Astrocyte (in vitro differentiated cells and primary cell): ENCODE measurements at regions not wholly inside any gene's neighbourhood (a gene's known extent, or its start where the extent isn't known, plus 50 kb on each side); places are given as distances from the start of the nearest gene placed in this dataset.

ENCODE experiments used
- DNase-seq: peaks from one replicate; pipeline ENCODE4 v3.0.0-alpha.2; 2010; ENCODE audit warnings: low read depth
- FAIRE-seq: peaks from 2 replicates; lab custom pipeline; 2011; peaks lifted over from hg19 to GRCh38; lab: Jason Lieb, UNC
- H2AFZ ChIP-seq: 2 replicates; pipeline ENCODE4 v1.6.0; 2012; ENCODE audit warnings: low read depth, low read length, inconsistent platforms
- H3K27ac ChIP-seq: 2 replicates; pipeline ENCODE4 v1.5.1; 2011; ENCODE audit warnings: low read depth, low read length, inconsistent platforms
- H3K27me3 ChIP-seq: 2 replicates; pipeline ENCODE4 v1.6.0; 2011; ENCODE audit warnings: low read length, inconsistent platforms; ENCODE audit not compliant: insufficient read depth
- H3K36me3 ChIP-seq: 2 replicates; pipeline ENCODE4 v1.5.1; 2011; ENCODE audit warnings: low read length, inconsistent platforms; ENCODE audit not compliant: insufficient read depth
- H3K4me1 ChIP-seq: 2 replicates; pipeline ENCODE4 v1.5.1; 2011; ENCODE audit warnings: low read length, inconsistent platforms; ENCODE audit not compliant: insufficient read depth
- H3K4me2 ChIP-seq: 2 replicates; pipeline ENCODE4 v1.6.0; 2012; ENCODE audit warnings: low read length, inconsistent platforms
- H3K4me3 ChIP-seq: 2 replicates; pipeline ENCODE4 v1.5.1; 2011; ENCODE audit warnings: low read depth, mild to moderate bottlenecking, low read length, inconsistent platforms; ENCODE audit not compliant: insufficient read depth
- H3K79me2 ChIP-seq: 2 replicates; pipeline ENCODE4 v1.6.0; 2012; ENCODE audit warnings: mild to moderate bottlenecking, low read length, inconsistent platforms; ENCODE audit not compliant: insufficient read depth
- H3K9ac ChIP-seq: 2 replicates; pipeline ENCODE4 v1.6.0; 2012; ENCODE audit warnings: mild to moderate bottlenecking, low read length, inconsistent platforms
- H3K9me3 ChIP-seq: 2 replicates; pipeline ENCODE4 v1.5.1; 2012; ENCODE audit warnings: low read depth, mild to moderate bottlenecking, low read length, inconsistent platforms; ENCODE audit not compliant: insufficient read depth
- H4K20me1 ChIP-seq: 2 replicates; pipeline ENCODE4 v1.6.0; 2012; ENCODE audit warnings: low read length, inconsistent platforms; ENCODE audit not compliant: insufficient read depth
- H3K27ac Mint-ChIP-seq: one replicate; pipeline ENCODE4 v1.8.0; 2021; ENCODE audit warnings: mild to moderate bottlenecking, mixed read lengths; ENCODE audit not compliant: unreplicated experiment
- H3K27me3 Mint-ChIP-seq: one replicate; pipeline ENCODE4 v1.8.0; 2021; ENCODE audit warnings: low read depth, mixed read lengths; ENCODE audit not compliant: unreplicated experiment
- H3K36me3 Mint-ChIP-seq: one replicate; pipeline ENCODE4 v1.8.0; 2021; ENCODE audit warnings: low read depth, mixed read lengths; ENCODE audit not compliant: unreplicated experiment
- H3K4me1 Mint-ChIP-seq: one replicate; pipeline ENCODE4 v1.8.0; 2021; ENCODE audit warnings: low read depth, mixed read lengths; ENCODE audit not compliant: unreplicated experiment
- H3K4me3 Mint-ChIP-seq: one replicate; pipeline ENCODE4 v1.8.0; 2021; ENCODE audit warnings: mild to moderate bottlenecking, moderate library complexity, mixed read lengths; ENCODE audit not compliant: unreplicated experiment
- H3K9me3 Mint-ChIP-seq: one replicate; pipeline ENCODE4 v1.8.0; 2021; ENCODE audit warnings: mild to moderate bottlenecking, mixed read lengths; ENCODE audit not compliant: unreplicated experiment
- CTCF ChIP-seq: IDR thresholded peaks from 2 replicates; pipeline ENCODE4 v1.5.1; 2011; ENCODE audit warnings: low read depth, mild to moderate bottlenecking, inconsistent platforms, low read length, moderate library complexity; ENCODE audit not compliant: insufficient read depth
- EZH2 ChIP-seq: IDR thresholded peaks from 2 replicates; pipeline ENCODE4 v1.6.1; 2012; ENCODE audit warnings: mild to moderate bottlenecking, low read length, inconsistent platforms; ENCODE audit not compliant: insufficient read depth

DNA sequence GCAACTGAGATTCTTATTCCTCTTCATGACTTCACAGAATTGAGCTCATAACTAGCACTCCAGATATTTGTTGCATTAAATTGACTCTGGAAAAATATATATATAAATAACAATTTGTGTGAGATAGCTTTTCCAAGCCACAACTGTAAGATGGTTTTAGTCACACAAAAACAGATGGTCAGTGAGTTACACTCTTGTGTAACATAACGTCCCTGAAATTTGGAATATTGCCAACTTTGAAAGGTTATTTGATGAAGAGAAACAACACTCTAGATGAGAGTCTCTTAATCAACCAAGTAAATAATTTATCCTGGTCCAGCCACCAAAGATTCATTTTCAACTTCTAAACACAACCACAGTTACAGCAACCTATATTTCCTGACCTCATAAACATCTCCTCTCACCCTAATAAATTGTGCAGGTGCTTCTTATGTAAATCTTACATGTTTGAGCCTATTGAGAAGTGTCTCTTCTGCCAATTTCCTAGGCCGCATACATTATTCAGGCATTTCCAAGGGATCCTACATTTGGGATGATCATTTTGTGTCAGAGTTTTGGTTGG, 84.9 kb upstream of the ACP3 start:
- H3K27ac ChIP-seq = peak overlapping the region; percentile 35
- peak; percentile 2 for DNase-seq
- H3K4me1 ChIP-seq = no peaks in the 10 kb centered on the region
- H3K36me3 Mint-ChIP-seq = no peaks in the 10 kb centered on the region
- H3K9me3 ChIP-seq = no peaks in the 10 kb centered on the region
- H3K36me3 ChIP-seq = no peaks in the 10 kb centered on the region
- no peak for FAIRE-seq
- TF ChIP-seq EZH2 (no peak), CTCF (no peak)
- H3K4me1 Mint-ChIP-seq = peaks cover 3% of the 10 kb centered on the region
- H2AFZ ChIP-seq = no peak overlapping the region
- no peaks in the 10 kb centered on the region for H4K20me1 ChIP-seq
- H3K9ac ChIP-seq = no peak overlapping the region
- H3K27ac Mint-ChIP-seq = no peak overlapping the region
- H3K4me2 ChIP-seq = peak overlapping the region; percentile 37
- H3K27me3 ChIP-seq = no peaks in the 10 kb centered on the region
- no peaks in the 10 kb centered on the region for H3K27me3 Mint-ChIP-seq
- no peak overlapping the region for H3K4me3 ChIP-seq
- no peaks in the 10 kb centered on the region for H3K79me2 ChIP-seq
- H3K9me3 Mint-ChIP-seq = no peaks in the 10 kb centered on the region
- H3K4me3 Mint-ChIP-seq = no peak overlapping the region

DNA sequence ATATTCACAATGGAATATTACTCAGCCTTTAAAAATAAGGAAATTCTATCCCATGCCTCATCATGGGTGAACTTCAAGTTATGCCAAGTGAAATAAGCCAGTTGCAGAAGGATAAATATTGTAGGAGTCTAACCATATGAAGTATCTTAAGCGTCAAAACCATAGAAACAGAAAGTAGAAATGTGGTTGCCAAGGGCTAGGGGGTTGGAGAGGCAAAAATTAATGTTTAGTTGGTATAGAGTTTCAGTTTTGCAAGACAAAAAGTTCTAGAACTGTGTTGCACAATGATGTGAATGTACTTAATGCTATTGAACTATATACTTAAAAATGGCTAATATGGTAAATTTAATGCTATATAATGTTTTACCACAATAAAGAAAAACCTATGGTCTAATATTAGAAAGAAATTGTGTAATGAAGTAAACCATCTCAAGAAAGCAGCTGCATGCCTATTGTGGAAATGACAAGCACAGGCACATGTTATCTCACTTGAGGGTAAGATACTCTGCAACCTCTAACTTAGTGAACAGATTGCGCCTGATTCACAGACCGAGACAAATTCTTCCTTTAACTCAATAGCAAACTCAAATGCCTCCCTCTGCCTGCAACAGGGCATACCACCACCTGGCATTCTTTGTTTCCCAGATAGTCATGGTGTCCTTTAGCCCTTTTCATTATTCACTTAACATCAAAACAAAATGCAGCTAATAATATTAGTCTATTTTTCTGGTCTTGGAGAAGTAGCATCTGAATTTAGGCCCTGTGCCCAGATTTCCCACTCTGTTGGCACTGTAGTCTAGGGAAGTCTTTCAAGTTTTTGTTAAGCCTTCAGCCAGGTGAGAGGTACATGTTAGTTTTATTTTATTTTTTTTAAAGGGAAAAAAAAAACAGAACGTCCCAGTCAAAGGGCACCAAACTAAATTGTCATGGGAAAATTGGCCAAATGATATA, 80.2 kb upstream of the ACP3 start:
- DNase-seq (no peak), FAIRE-seq (no peak)
- no peaks in the 10 kb centered on the region for H3K36me3 ChIP-seq
- no peak overlapping the region for H3K4me3 Mint-ChIP-seq
- no peaks in the 10 kb centered on the region for H3K4me1 ChIP-seq
- H3K36me3 Mint-ChIP-seq = no peaks in the 10 kb centered on the region
- H3K9me3 Mint-ChIP-seq = peaks cover 1% of the 10 kb centered on the region
- no peak overlapping the region for H2AFZ ChIP-seq
- H3K4me3 ChIP-seq = no peak overlapping the region
- no peak overlapping the region for H3K27ac Mint-ChIP-seq
- no peaks in the 10 kb centered on the region for H3K79me2 ChIP-seq
- peaks cover under 1% of the 10 kb centered on the region for H3K4me1 Mint-ChIP-seq
- no peak overlapping the region for H3K9ac ChIP-seq
- H4K20me1 ChIP-seq = no peaks in the 10 kb centered on the region
- H3K9me3 ChIP-seq = no peaks in the 10 kb centered on the region
- TF ChIP-seq EZH2 (no peak), CTCF (no peak)
- H3K4me2 ChIP-seq = no peak overlapping the region
- no peak overlapping the region for H3K27ac ChIP-seq
- H3K27me3 Mint-ChIP-seq = no peaks in the 10 kb centered on the region
- no peaks in the 10 kb centered on the region for H3K27me3 ChIP-seq
